H9 (cell line): ENCODE measurements at regions not wholly inside any gene's neighbourhood (a gene's known extent, or its start where the extent isn't known, plus 50 kb on each side); places are given as distances from the start of the nearest gene placed in this dataset.

ENCODE experiments used
- DNase-seq: peaks from one replicate; pipeline ENCODE4 v3.0.0-alpha.2; 2017
- H2AFZ ChIP-seq: one replicate; pipeline ENCODE4 v1.6.1; 2013; ENCODE audit warnings: mild to moderate bottlenecking, low read length, control low read depth, moderate library complexity
- H2AK5ac ChIP-seq: 2 replicates; pipeline ENCODE4 v1.6.1; 2013; ENCODE audit warnings: low read length, control low read depth, mixed read lengths; ENCODE audit not compliant: insufficient read length
- H2BK120ac ChIP-seq: one replicate; pipeline ENCODE4 v1.6.1; 2013; ENCODE audit warnings: low read depth, mild to moderate bottlenecking, low read length, control low read depth, inconsistent platforms; ENCODE audit not compliant: poor library complexity, severe bottlenecking
- H2BK12ac ChIP-seq: 2 replicates; pipeline ENCODE4 v1.6.1; 2013; ENCODE audit warnings: low read length, control low read depth, mixed read lengths, low read depth; ENCODE audit not compliant: insufficient read length
- H2BK15ac ChIP-seq: 2 replicates; pipeline ENCODE4 v1.6.1; 2013; ENCODE audit warnings: low read depth, low read length, control low read depth
- H2BK20ac ChIP-seq: one replicate; pipeline ENCODE4 v1.6.1; 2013; ENCODE audit warnings: low read depth, mild to moderate bottlenecking, low read length, control low read depth, inconsistent platforms; ENCODE audit not compliant: poor library complexity, severe bottlenecking
- H2BK5ac ChIP-seq: 2 replicates; pipeline ENCODE4 v1.6.1; 2013; ENCODE audit warnings: low read length, control low read depth, mixed read lengths; ENCODE audit not compliant: insufficient read length
- H3K14ac ChIP-seq: 2 replicates; pipeline ENCODE4 v1.6.1; 2013; ENCODE audit warnings: low read length, control low read depth; ENCODE audit not compliant: insufficient read depth
- H3K18ac ChIP-seq: 2 replicates; pipeline ENCODE4 v1.6.1; 2013; ENCODE audit warnings: low read depth, mild to moderate bottlenecking, mixed read lengths, low read length, control low read depth; ENCODE audit not compliant: insufficient read length
- H3K23ac ChIP-seq: 2 replicates; pipeline ENCODE4 v1.6.1; 2013; ENCODE audit warnings: low read length, control low read depth, mixed read lengths, low read depth; ENCODE audit not compliant: insufficient read length
- H3K23me2 ChIP-seq: 2 replicates; pipeline ENCODE4 v1.6.1; 2013; ENCODE audit warnings: low read depth, mild to moderate bottlenecking, mixed read lengths, low read length, control low read depth; ENCODE audit not compliant: insufficient read length, poor library complexity, severe bottlenecking
- H3K27ac ChIP-seq: 2 replicates; pipeline ENCODE4 v1.5.1; 2013; ENCODE audit warnings: low read length, control low read depth, mixed read lengths, low read depth; ENCODE audit not compliant: insufficient read length
- H3K27me3 ChIP-seq: 2 replicates; pipeline ENCODE4 v1.6.1; 2013; ENCODE audit warnings: low read length, control low read depth, inconsistent platforms; ENCODE audit not compliant: insufficient read depth
- H3K4ac ChIP-seq: 2 replicates; pipeline ENCODE4 v1.6.1; 2013; ENCODE audit warnings: low read depth, mild to moderate bottlenecking, control low read depth, inconsistent platforms, low read length, moderate library complexity
- H3K4me1 ChIP-seq: 2 replicates; pipeline ENCODE4 v1.6.1; 2013; ENCODE audit warnings: low read length, control low read depth, inconsistent platforms; ENCODE audit not compliant: insufficient read depth
- H3K4me2 ChIP-seq: 2 replicates; pipeline ENCODE4 v1.6.1; 2013; ENCODE audit warnings: low read length, control low read depth, mixed read lengths; ENCODE audit not compliant: insufficient read length, insufficient read depth
- H3K56ac ChIP-seq: 2 replicates; pipeline ENCODE4 v1.6.1; 2013; ENCODE audit warnings: low read depth, mild to moderate bottlenecking, mixed read lengths, low read length, control low read depth; ENCODE audit not compliant: insufficient read length
- H3K79me1 ChIP-seq: 2 replicates; pipeline ENCODE4 v1.6.1; 2013; ENCODE audit warnings: low read depth, mild to moderate bottlenecking, moderate library complexity, low read length, control low read depth, inconsistent platforms; ENCODE audit not compliant: insufficient read depth, poor library complexity, severe bottlenecking
- H3K79me2 ChIP-seq: 2 replicates; pipeline ENCODE4 v1.6.1; 2013; ENCODE audit warnings: low read length, control low read depth, inconsistent platforms; ENCODE audit not compliant: insufficient read depth
- H3K9ac ChIP-seq: 2 replicates; pipeline ENCODE4 v1.6.1; 2013; ENCODE audit warnings: low read length, control low read depth, mixed read lengths; ENCODE audit not compliant: insufficient read length; ENCODE audit errors: extremely low read depth
- H3K9me3 ChIP-seq: one replicate; pipeline ENCODE4 v1.6.1; 2013; ENCODE audit warnings: low read depth, low read length, inconsistent platforms; ENCODE audit not compliant: control insufficient read depth
- H3T11ph ChIP-seq: one replicate; pipeline ENCODE4 v1.6.1; 2013; ENCODE audit warnings: mild to moderate bottlenecking, low read length, control low read depth, inconsistent platforms
- H4K20me1 ChIP-seq: one replicate; pipeline ENCODE4 v1.6.1; 2013; ENCODE audit not compliant: control insufficient read depth, insufficient read length, insufficient read depth
- H4K5ac ChIP-seq: 2 replicates; pipeline ENCODE4 v1.6.1; 2013; ENCODE audit warnings: low read depth, mild to moderate bottlenecking, mixed read lengths, low read length, control low read depth; ENCODE audit not compliant: insufficient read length
- H4K8ac ChIP-seq: replicated peaks from 2 replicates; pipeline ENCODE4 v1.6.1; 2013; ENCODE audit warnings: low read length, control low read depth, mixed read lengths, low read depth; ENCODE audit not compliant: insufficient read length
- H4K91ac ChIP-seq: 2 replicates; pipeline ENCODE4 v1.6.1; 2013; ENCODE audit warnings: low read depth, mild to moderate bottlenecking, moderate library complexity, mixed read lengths, low read length, control low read depth; ENCODE audit not compliant: insufficient read length
- H3K27ac Mint-ChIP-seq, 3 experiments: 2 replicates in 2 of 3; 3 replicates in 1 of 3; pipeline ENCODE4 v1.8.0; 2020 to 2021; ENCODE audit warnings: mixed read lengths in 3 of 3, mild to moderate bottlenecking in 1 of 3, moderate library complexity in 1 of 3
- H3K27me3 Mint-ChIP-seq: 2 replicates; pipeline ENCODE4 v1.8.0; 2021; ENCODE audit warnings: low read depth, mild to moderate bottlenecking, moderate library complexity, mixed read lengths
- H3K36me3 Mint-ChIP-seq, 3 experiments: 2 replicates in 2 of 3; 3 replicates in 1 of 3; pipeline ENCODE4 v1.8.0; 2020 to 2021; ENCODE audit warnings: low read depth in 3 of 3, mixed read lengths in 3 of 3; ENCODE audit not compliant: insufficient read depth in 1 of 3
- H3K4me1 Mint-ChIP-seq, 2 experiments: 2 replicates each; pipeline ENCODE4 v1.8.0; 2020; ENCODE audit warnings: mixed read lengths in 2 of 2
- H3K4me3 Mint-ChIP-seq, 2 experiments: 2 replicates in 1 of 2; 3 replicates in 1 of 2; pipeline ENCODE4 v1.8.0; 2020 to 2021; ENCODE audit warnings: mild to moderate bottlenecking in 2 of 2, mixed read lengths in 2 of 2, moderate library complexity in 1 of 2
- H3K9me3 Mint-ChIP-seq, 2 experiments: 2 replicates in 1 of 2; 3 replicates in 1 of 2; pipeline ENCODE4 v1.8.0; 2020; ENCODE audit warnings: mild to moderate bottlenecking in 2 of 2, mixed read lengths in 2 of 2, moderate library complexity in 1 of 2
- WGBS: extraction: QIAGEN DNeasy Blood & Tissue Kit; methylation state at CpG from one replicate; pipeline ENCODE4 v1.1.7; 2013; ENCODE audit warnings: missing lambda C conversion rate, low lambda C conversion rate, mixed read lengths; ENCODE audit not compliant: insufficient read length; ENCODE audit errors: extremely low coverage; 5-methylcytosine and 5-hydroxymethylcytosine counted together
- TF ChIP-seq, protein P1 (sequence below): fragments of 200-600 bp; sonication (generic); conservative IDR thresholded peaks from 3 replicates; pipeline ENCODE4 v1.8.0; 2021; ENCODE audit warnings: antibody characterized with exemption, mild to moderate bottlenecking

DNA sequence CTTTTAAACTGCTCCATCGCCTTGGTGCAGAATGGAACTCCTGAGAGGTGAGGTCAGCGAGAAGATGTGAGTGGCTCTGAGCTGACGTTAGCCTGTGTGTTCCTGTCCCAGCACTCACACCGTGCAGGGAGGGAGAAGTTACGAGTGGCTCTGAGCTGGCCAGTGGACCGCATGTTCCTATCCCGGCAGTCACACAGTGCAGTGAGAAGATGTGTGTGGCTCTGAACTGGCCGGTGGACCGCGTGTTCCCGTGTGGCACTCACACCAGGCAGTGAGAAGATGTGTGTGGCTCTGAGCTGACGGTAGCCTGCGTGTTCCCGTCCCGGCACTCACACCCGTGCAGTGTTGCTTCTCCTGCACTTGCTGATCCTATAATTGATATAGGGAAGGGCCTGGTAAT lies 59.9 kb downstream of the VCPKMT start:
- H3K4ac ChIP-seq = no peak overlapping the region
- H2BK5ac ChIP-seq = no peak overlapping the region
- no peak overlapping the region for H3K56ac ChIP-seq
- H3T11ph ChIP-seq = no peak overlapping the region
- no peaks in the 10 kb centered on the region for H3K23me2 ChIP-seq
- no peaks in the 10 kb centered on the region for H4K20me1 ChIP-seq
- H4K5ac ChIP-seq = no peak overlapping the region
- no peak overlapping the region for H2BK15ac ChIP-seq
- H3K27ac ChIP-seq = no peak overlapping the region
- no peak overlapping the region for H3K23ac ChIP-seq
- H3K18ac ChIP-seq = peak overlapping the region; percentile 3
- peaks cover under 1% of the 10 kb centered on the region; the same call in 1 of the 2 replicates for H3K4me1 ChIP-seq
- no peak overlapping the region for H2BK12ac ChIP-seq
- no peak overlapping the region for H3K9ac ChIP-seq
- H2AFZ ChIP-seq = no peak overlapping the region
- H3K79me2 ChIP-seq = no peaks in the 10 kb centered on the region
- no peaks in the 10 kb centered on the region for H3K36me3 Mint-ChIP-seq
- no peaks in the 10 kb centered on the region for H3K9me3 Mint-ChIP-seq
- WGBS = no CpG with 5 or more reads among the region's 16 CpGs
- no peak overlapping the region for H4K8ac ChIP-seq
- no peak overlapping the region for H3K14ac ChIP-seq
- H3K4me2 ChIP-seq = no peak overlapping the region
- no peak overlapping the region for H4K91ac ChIP-seq
- H3K27me3 ChIP-seq = no peaks in the 10 kb centered on the region
- H3K27ac Mint-ChIP-seq = no peak overlapping the region
- no peak overlapping the region for H3K4me3 Mint-ChIP-seq
- peaks cover 16 to 19% of the 10 kb centered on the region in 2 experiments for H3K4me1 Mint-ChIP-seq
- H3K79me1 ChIP-seq = no peaks in the 10 kb centered on the region
- TF ChIP-seq, protein P1, sequence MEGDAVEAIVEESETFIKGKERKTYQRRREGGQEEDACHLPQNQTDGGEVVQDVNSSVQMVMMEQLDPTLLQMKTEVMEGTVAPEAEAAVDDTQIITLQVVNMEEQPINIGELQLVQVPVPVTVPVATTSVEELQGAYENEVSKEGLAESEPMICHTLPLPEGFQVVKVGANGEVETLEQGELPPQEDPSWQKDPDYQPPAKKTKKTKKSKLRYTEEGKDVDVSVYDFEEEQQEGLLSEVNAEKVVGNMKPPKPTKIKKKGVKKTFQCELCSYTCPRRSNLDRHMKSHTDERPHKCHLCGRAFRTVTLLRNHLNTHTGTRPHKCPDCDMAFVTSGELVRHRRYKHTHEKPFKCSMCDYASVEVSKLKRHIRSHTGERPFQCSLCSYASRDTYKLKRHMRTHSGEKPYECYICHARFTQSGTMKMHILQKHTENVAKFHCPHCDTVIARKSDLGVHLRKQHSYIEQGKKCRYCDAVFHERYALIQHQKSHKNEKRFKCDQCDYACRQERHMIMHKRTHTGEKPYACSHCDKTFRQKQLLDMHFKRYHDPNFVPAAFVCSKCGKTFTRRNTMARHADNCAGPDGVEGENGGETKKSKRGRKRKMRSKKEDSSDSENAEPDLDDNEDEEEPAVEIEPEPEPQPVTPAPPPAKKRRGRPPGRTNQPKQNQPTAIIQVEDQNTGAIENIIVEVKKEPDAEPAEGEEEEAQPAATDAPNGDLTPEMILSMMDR = no peak
- no peak overlapping the region for H2BK20ac ChIP-seq
- H3K9me3 ChIP-seq = no peaks in the 10 kb centered on the region
- no peak overlapping the region for H2BK120ac ChIP-seq
- DNase-seq = no peak
- no peak overlapping the region for H2AK5ac ChIP-seq
- no peaks in the 10 kb centered on the region; the same call in 1 of the 2 replicates for H3K27me3 Mint-ChIP-seq
